HCT116 (cell line): ENCODE measurements at regions not wholly inside any gene's neighbourhood (a gene's known extent, or its start where the extent isn't known, plus 50 kb on each side); places are given as distances from the start of the nearest gene placed in this dataset.

Experiments used
- ATAC-seq: fragments of 200-7000 bp; cut with Tn5 transposase; 2 replicates; pipeline ENCODE4 v1.9.1; 2020; ENCODE audit warnings: mild to moderate bottlenecking, moderate library complexity
- BruUV-seq: library from RNA; stranded (reverse); fragments of 400-500 nt; replicated peaks from 2 replicates; lab custom pipeline; 2021; lab: Mats Ljungman, UMichigan
- CTCF ChIA-PET: fragments of 300-600 bp; sonication (Branson Sonifier 250); formaldehyde crosslinking; loops from one replicate; lab custom pipeline; 2021; ENCODE audit warnings: antibody characterized with exemption; lab: Charles Lee
- POLR2A ChIA-PET: fragments of 300-600, 350-600 bp; sonication (Branson Sonifier 250); formaldehyde crosslinking; loops from one replicate; lab custom pipeline; 2021; ENCODE audit warnings: antibody characterized with exemption; lab: Charles Lee
- RAD21 ChIA-PET, 2 experiments: fragments of 300-600 bp; sonication (Branson Sonifier 250); formaldehyde crosslinking; loops; one replicate each; lab custom pipeline; 2023; ENCODE audit warnings: low total read pairs in 2 of 2; ENCODE audit not compliant: uncharacterized antibody in 2 of 2, unreplicated experiment in 2 of 2, low non-redundant PET in 1 of 2; lab: Charles Lee
- DNase-seq: peaks from one replicate; pipeline ENCODE4 v3.0.0-alpha.2; 2010; ENCODE audit warnings: low read depth, low spot score
- H2AFZ ChIP-seq: fragments of 200-600 bp; shearing (Covaris generic), sonication (generic); 2 replicates; pipeline ENCODE4 v1.6.1; 2017; ENCODE audit warnings: low read depth, mixed run types, mixed read lengths, antibody characterized with exemption, low read length; ENCODE audit not compliant: poor library complexity, severe bottlenecking
- H3K27ac ChIP-seq: 2 replicates; pipeline ENCODE4 v1.5.1; 2012; ENCODE audit warnings: low read depth, low read length
- H3K27me3 ChIP-seq: fragments of 200-600 bp; sonication (generic); 2 replicates; pipeline ENCODE4 v1.6.1; 2016; ENCODE audit warnings: mixed run types, low read length, mixed read lengths; ENCODE audit not compliant: insufficient read depth
- H3K36me3 ChIP-seq, 2 experiments: fragments of 200-500 bp in 1 of 2; fragments of 200-600 bp in 1 of 2; sonication (Bioruptor generic) in 1 of 2; sonication (generic) in 1 of 2; 2 replicates each; pipeline versions ENCODE4 v1.5.1 to v1.6.1; 2014 to 2016; ENCODE audit warnings: low read length in 2 of 2, inconsistent platforms in 1 of 2, mixed read lengths in 1 of 2, mixed run types in 1 of 2; ENCODE audit not compliant: insufficient read depth in 2 of 2, control insufficient read depth in 1 of 2
- H3K4me1 ChIP-seq, 2 experiments: fragments of 200-600 bp in 1 of 2; sonication (generic) in 1 of 2; 2 replicates each; pipeline versions ENCODE4 v1.5.1 to v1.6.1; 2012 to 2017; ENCODE audit warnings: low read length in 2 of 2, inconsistent platforms in 1 of 2, mild to moderate bottlenecking in 1 of 2, mixed read lengths in 1 of 2, mixed run types in 1 of 2, moderate library complexity in 1 of 2; ENCODE audit not compliant: insufficient read depth in 2 of 2, control insufficient read depth in 1 of 2
- H3K4me2 ChIP-seq: fragments of 200-600 bp; sonication (generic); 2 replicates; pipeline ENCODE4 v1.6.1; 2017; ENCODE audit warnings: mixed run types, low read length, mixed read lengths
- H3K4me3 ChIP-seq, 2 experiments: fragments of 200-600 bp in 1 of 2; sonication (generic) in 1 of 2; replicated peaks in 1 of 2; 2 replicates each; pipeline ENCODE4 v1.5.1; 2011 to 2016; ENCODE audit warnings: low read length in 2 of 2, control low read depth in 1 of 2, low read depth in 1 of 2, mild to moderate bottlenecking in 1 of 2, mixed read lengths in 1 of 2, mixed run types in 1 of 2
- H3K79me2 ChIP-seq: fragments of 200-600 bp; sonication (generic); 2 replicates; pipeline ENCODE4 v1.6.1; 2017; ENCODE audit warnings: mild to moderate bottlenecking, mixed run types, low read length, moderate library complexity, mixed read lengths; ENCODE audit not compliant: insufficient read depth
- H3K9ac ChIP-seq: fragments of 200-600 bp; sonication (generic); 2 replicates; pipeline ENCODE4 v1.6.1; 2016; ENCODE audit warnings: low read length, mixed read lengths
- H3K9me2 ChIP-seq: fragments of 200-600 bp; sonication (generic), shearing (Covaris generic); 2 replicates; pipeline ENCODE4 v1.6.1; 2017; ENCODE audit warnings: mixed run types, mild to moderate bottlenecking, moderate library complexity; ENCODE audit not compliant: insufficient read depth
- H3K9me3 ChIP-seq, 2 experiments: fragments of 200-500 bp in 1 of 2; fragments of 200-600 bp in 1 of 2; sonication (Bioruptor generic) in 1 of 2; sonication (generic) in 1 of 2; 2 replicates each; pipeline ENCODE4 v1.6.1; 2014 to 2017; ENCODE audit warnings: low read length in 2 of 2, mixed read lengths in 2 of 2, inconsistent platforms in 1 of 2, low read depth in 1 of 2, mild to moderate bottlenecking in 1 of 2, mixed run types in 1 of 2, moderate library complexity in 1 of 2; ENCODE audit not compliant: control insufficient read depth in 1 of 2, insufficient read depth in 1 of 2
- H4K20me1 ChIP-seq: fragments of 200-600 bp; sonication (generic), shearing (Covaris generic); 2 replicates; pipeline ENCODE4 v1.6.1; 2017; ENCODE audit warnings: mixed run types, mild to moderate bottlenecking, moderate library complexity; ENCODE audit not compliant: insufficient read depth
- EGR1 ChIP-seq: IDR thresholded peaks from 2 replicates; pipeline ENCODE4 v1.6.1; 2012; ENCODE audit warnings: low read depth
- ELF1 ChIP-seq: IDR thresholded peaks from 2 replicates; pipeline ENCODE4 v1.6.1; 2012; ENCODE audit warnings: low read depth, borderline replicate concordance
- EZH2 ChIP-seq: fragments of 200-600 bp; sonication (generic); IDR thresholded peaks from 2 replicates; pipeline ENCODE4 v1.6.1; 2017; ENCODE audit warnings: antibody characterized with exemption, mixed run types
- SP1 ChIP-seq: IDR thresholded peaks from 2 replicates; pipeline ENCODE4 v1.6.1; 2012; ENCODE audit warnings: low read depth
- SRF ChIP-seq: IDR thresholded peaks from 2 replicates; pipeline ENCODE4 v1.6.1; 2012; ENCODE audit warnings: low read depth
- TCF7L2 ChIP-seq: IDR thresholded peaks from 2 replicates; pipeline ENCODE4 v1.7.0; 2011; ENCODE audit warnings: borderline replicate concordance, inconsistent platforms; ENCODE audit not compliant: insufficient read depth, insufficient read length; ENCODE audit errors: extremely low read depth
- intact Hi-C: fragments of 100-400 bp; cut with micrococcal nuclease; formaldehyde crosslinking; loops from 2 replicates; pipeline ENCODE4 v1.10.0; 2022
- TF ChIP-seq, protein P1 (sequence below): IDR thresholded peaks from 2 replicates; pipeline ENCODE4 v1.6.1; 2011; ENCODE audit warnings: mild to moderate bottlenecking, low read length, moderate library complexity; ENCODE audit not compliant: insufficient replicate concordance; ENCODE audit errors: extremely low read depth
- TF ChIP-seq, protein P2 (sequence below): IDR thresholded peaks from 2 replicates; pipeline ENCODE4 v1.6.1; 2012; ENCODE audit warnings: low read depth
- TF ChIP-seq, protein P3 (sequence below): IDR thresholded peaks from 2 replicates; pipeline ENCODE4 v1.6.1; 2012

DNA sequence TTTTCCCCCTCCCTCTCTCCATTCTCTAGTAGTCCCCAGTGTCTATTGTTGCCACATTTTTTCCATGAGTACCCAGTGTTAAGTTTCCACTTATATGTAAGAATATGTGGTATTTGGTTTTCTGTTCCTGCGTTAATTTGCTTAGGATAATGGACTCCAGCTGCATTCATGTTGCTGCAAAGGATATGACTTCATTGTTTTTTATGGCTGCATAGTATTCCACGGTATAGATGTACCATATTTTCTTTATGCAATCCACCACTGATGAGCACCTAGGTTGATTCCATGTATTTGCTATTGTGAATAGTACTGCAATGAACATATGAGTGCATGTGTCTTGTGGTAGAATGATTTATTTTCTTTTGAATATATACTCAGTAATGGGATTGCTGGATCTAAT lies 77.4 kb upstream of the MEGF10 start:
- POLR2A ChIA-PET, result no interaction called here
- BruUV-seq, result no TSS peak
- no peak overlapping the region for H3K27ac ChIP-seq
- no peak overlapping the region for H3K4me2 ChIP-seq
- no peaks in the 10 kb centered on the region for H3K4me1 ChIP-seq
- no peaks in the 10 kb centered on the region for H3K36me3 ChIP-seq
- H3K79me2 ChIP-seq, result no peaks in the 10 kb centered on the region
- RAD21 ChIA-PET, result no interaction called here
- DNase-seq (no peak), ATAC-seq (no peak)
- intact Hi-C loops, result no loop called here
- TF ChIP-seq EZH2 (no peak), SP1 (no peak), TCF7L2 (no peak), ELF1 (no peak), SRF (no peak), EGR1 (no peak)
- TF ChIP-seq, protein P1, sequence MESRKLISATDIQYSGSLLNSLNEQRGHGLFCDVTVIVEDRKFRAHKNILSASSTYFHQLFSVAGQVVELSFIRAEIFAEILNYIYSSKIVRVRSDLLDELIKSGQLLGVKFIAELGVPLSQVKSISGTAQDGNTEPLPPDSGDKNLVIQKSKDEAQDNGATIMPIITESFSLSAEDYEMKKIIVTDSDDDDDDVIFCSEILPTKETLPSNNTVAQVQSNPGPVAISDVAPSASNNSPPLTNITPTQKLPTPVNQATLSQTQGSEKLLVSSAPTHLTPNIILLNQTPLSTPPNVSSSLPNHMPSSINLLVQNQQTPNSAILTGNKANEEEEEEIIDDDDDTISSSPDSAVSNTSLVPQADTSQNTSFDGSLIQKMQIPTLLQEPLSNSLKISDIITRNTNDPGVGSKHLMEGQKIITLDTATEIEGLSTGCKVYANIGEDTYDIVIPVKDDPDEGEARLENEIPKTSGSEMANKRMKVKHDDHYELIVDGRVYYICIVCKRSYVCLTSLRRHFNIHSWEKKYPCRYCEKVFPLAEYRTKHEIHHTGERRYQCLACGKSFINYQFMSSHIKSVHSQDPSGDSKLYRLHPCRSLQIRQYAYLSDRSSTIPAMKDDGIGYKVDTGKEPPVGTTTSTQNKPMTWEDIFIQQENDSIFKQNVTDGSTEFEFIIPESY, result no peak
- TF ChIP-seq, protein P2, sequence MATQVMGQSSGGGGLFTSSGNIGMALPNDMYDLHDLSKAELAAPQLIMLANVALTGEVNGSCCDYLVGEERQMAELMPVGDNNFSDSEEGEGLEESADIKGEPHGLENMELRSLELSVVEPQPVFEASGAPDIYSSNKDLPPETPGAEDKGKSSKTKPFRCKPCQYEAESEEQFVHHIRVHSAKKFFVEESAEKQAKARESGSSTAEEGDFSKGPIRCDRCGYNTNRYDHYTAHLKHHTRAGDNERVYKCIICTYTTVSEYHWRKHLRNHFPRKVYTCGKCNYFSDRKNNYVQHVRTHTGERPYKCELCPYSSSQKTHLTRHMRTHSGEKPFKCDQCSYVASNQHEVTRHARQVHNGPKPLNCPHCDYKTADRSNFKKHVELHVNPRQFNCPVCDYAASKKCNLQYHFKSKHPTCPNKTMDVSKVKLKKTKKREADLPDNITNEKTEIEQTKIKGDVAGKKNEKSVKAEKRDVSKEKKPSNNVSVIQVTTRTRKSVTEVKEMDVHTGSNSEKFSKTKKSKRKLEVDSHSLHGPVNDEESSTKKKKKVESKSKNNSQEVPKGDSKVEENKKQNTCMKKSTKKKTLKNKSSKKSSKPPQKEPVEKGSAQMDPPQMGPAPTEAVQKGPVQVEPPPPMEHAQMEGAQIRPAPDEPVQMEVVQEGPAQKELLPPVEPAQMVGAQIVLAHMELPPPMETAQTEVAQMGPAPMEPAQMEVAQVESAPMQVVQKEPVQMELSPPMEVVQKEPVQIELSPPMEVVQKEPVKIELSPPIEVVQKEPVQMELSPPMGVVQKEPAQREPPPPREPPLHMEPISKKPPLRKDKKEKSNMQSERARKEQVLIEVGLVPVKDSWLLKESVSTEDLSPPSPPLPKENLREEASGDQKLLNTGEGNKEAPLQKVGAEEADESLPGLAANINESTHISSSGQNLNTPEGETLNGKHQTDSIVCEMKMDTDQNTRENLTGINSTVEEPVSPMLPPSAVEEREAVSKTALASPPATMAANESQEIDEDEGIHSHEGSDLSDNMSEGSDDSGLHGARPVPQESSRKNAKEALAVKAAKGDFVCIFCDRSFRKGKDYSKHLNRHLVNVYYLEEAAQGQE, result no peak
- TF ChIP-seq, protein P3, sequence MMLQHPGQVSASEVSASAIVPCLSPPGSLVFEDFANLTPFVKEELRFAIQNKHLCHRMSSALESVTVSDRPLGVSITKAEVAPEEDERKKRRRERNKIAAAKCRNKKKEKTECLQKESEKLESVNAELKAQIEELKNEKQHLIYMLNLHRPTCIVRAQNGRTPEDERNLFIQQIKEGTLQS, result no peak
- CTCF ChIA-PET, result no interaction called here
- H2AFZ ChIP-seq, result no peak overlapping the region
- H3K4me3 ChIP-seq, result no peak overlapping the region
- no peaks in the 10 kb centered on the region for H3K9me3 ChIP-seq
- H3K27me3 ChIP-seq, result no peaks in the 10 kb centered on the region
- no peaks in the 10 kb centered on the region for H4K20me1 ChIP-seq
- no peaks in the 10 kb centered on the region for H3K9me2 ChIP-seq
- no peak overlapping the region for H3K9ac ChIP-seq
